Erythroblast (primary cell): ENCODE measurements at regions not wholly inside any gene's neighbourhood (a gene's known extent, or its start where the extent isn't known, plus 50 kb on each side); places are given as distances from the start of the nearest gene placed in this dataset.

ENCODE experiments used
- GATA1 ChIP-seq: IDR thresholded peaks from 2 replicates; pipeline ENCODE4 v1.6.1; 2011; ENCODE audit warnings: low read depth, mild to moderate bottlenecking, control low read depth, low read length, moderate library complexity
- POLR2A ChIP-seq: IDR thresholded peaks from 2 replicates; pipeline ENCODE4 v1.6.1; 2011; ENCODE audit warnings: mild to moderate bottlenecking, low read length

DNA sequence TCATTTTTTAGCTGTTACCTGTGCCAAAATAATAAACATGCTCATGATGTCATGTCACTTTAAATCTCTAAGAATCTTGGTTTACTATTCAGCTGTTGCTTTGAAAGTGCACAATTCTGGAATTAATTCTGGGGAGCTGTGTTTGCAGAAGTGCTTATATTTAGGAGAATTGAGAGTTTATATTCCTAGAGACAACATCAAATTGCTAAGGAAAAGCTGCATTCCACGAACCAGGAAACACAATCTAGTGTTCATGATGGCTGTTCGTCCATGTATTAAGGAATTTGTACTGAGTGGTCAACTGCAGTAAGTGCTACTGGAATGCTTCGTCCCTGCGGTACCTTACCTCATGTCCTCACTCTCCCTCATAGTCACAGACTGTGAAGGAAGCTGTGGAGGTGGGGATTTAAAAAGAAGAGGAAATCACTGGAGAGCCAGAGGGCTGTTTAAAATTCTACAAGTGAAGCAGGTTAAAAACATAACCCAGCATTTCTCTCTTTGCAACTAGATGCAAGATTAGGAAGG, 161.0 kb downstream of the TRMT11 start:
- TF ChIP-seq POLR2A, result no peak
- no peak for TF ChIP-seq GATA1
